ENCODE measurements at regions not wholly inside any gene's neighbourhood (a gene's known extent, or its start where the extent isn't known, plus 50 kb on each side); places are given as distances from the start of the nearest gene placed in this dataset.

GRCh38 chr3:159817571-159817970 is 171.1 kb upstream of the IL12A start:
- ATAC-seq (no peak), DNase-seq (ENCODE audit: extremely low read depth in 1 of 4, low spot score in 3 of 4) (no peak), FAIRE-seq (no peak)
- H3K4me2 ChIP-seq (ENCODE audit: insufficient read depth, low read length) = no peak overlapping the region
- in situ Hi-C loops (cut with MboI) (loop anchor here (25.0 kb wide), 1 partner anchor 980 kb away; no protein-coding TSS in a partner anchor), intact Hi-C loops (cut with micrococcal nuclease) (no loop called here)
- H3K27ac ChIP-seq (ENCODE audit: extremely low read depth, low read depth, low read length) = no peak overlapping the region
- 0 out of 5 replicates have a peak, but pooled peaks cover 0 to 4% of the 10 kb centered on the region in 2 experiments for H3K27me3 ChIP-seq (ENCODE audit: control insufficient read depth in 2 of 2, insufficient read depth in 2 of 2, low read length in 2 of 2)
- H3K9ac ChIP-seq (ENCODE audit: insufficient read depth in 1 of 2, low read depth in 2 of 2, low read length in 2 of 2) = no peak overlapping the region
- H3K4me1 ChIP-seq (replicated peaks in 1 of 2; ENCODE audit: control insufficient read depth in 2 of 2, insufficient read depth in 2 of 2, low read length in 2 of 2) = no peaks in the 10 kb centered on the region
- TF ChIP-seq STAT5A (IDR thresholded peaks at IDR 0.05; ENCODE audit: borderline replicate concordance, low read length) (no peak), MCM3 (IDR thresholded peaks at IDR 0.05) (no peak), THRB (CRISPR knock-in tag; conservative IDR thresholded peaks at IDR 0.05) (no peak), PURB (CRISPR knock-in tag; IDR thresholded peaks at IDR 0.05; ENCODE audit: low read depth) (no peak), RCOR1 (IDR thresholded peaks at IDR 0.05; ENCODE audit: borderline replicate concordance in 1 of 2, low read depth in 2 of 2, low read length in 2 of 2) (no peak), ZBTB33 (CRISPR knock-in tag; IDR thresholded peaks at IDR 0.05) (no peak), TAF1 (IDR thresholded peaks at IDR 0.05; ENCODE audit: control insufficient read depth, extremely low read depth, insufficient read depth, low read length, severe bottlenecking) (no peak)
- no peaks in the 10 kb centered on the region for H3K9me1 ChIP-seq (ENCODE audit: control insufficient read depth, insufficient read depth, low read length)
- no peaks in the 10 kb centered on the region for H3K36me3 ChIP-seq (ENCODE audit: control insufficient read depth, insufficient read depth, low read length)
- no peaks in the 10 kb centered on the region for H4K20me1 ChIP-seq (replicated peaks; ENCODE audit: control insufficient read depth, insufficient read depth, low read length)
- BruUV-seq (replicated peaks) = no TSS peak
- ChIA-PET POLR2A (no interaction called here), CTCF (ENCODE audit: low intra/inter-chr PET ratio) (no interaction called here)
- 0% methylated on average over 3 of the region's 3 CpGs for whole genome bisulfite sequencing (ENCODE audit: insufficient coverage, low coverage, missing lambda C conversion rate)
- no peak overlapping the region for H3K4me3 ChIP-seq
- H3K9me3 ChIP-seq (replicated peaks; ENCODE audit: control insufficient read depth, insufficient read depth, low read depth, low read length) = no peaks in the 10 kb centered on the region
- no peaks in the 10 kb centered on the region for H3K79me2 ChIP-seq (ENCODE audit: control insufficient read depth, insufficient read depth, low read length)
- no peak overlapping the region for H2AFZ ChIP-seq (ENCODE audit: low read depth, low read length)
